Gastroesophageal sphincter (tissue), 3 donors: ENCODE measurements at regions not wholly inside any gene's neighbourhood (a gene's known extent, or its start where the extent isn't known, plus 50 kb on each side); places are given as distances from the start of the nearest gene placed in this dataset.

ENCODE experiments used
- EP300 ChIP-seq: sonication (generic); formaldehyde crosslinking; IDR thresholded peaks from one replicate; pipeline ENCODE4 v1.6.1; 2017; ENCODE audit warnings: antibody characterized with exemption, mild to moderate bottlenecking
- TF ChIP-seq, protein P1 (sequence below), 4 experiments: fragments of 200-600 bp in 2 of 4; fragments of 450-650 bp in 2 of 4; sonication (generic) in 1 of 4; IDR thresholded peaks; one replicate each; pipeline ENCODE4 v1.5.1; 2017 to 2019; ENCODE audit warnings: antibody characterized with exemption in 4 of 4, mild to moderate bottlenecking in 2 of 4, moderate library complexity in 2 of 4

DNA sequence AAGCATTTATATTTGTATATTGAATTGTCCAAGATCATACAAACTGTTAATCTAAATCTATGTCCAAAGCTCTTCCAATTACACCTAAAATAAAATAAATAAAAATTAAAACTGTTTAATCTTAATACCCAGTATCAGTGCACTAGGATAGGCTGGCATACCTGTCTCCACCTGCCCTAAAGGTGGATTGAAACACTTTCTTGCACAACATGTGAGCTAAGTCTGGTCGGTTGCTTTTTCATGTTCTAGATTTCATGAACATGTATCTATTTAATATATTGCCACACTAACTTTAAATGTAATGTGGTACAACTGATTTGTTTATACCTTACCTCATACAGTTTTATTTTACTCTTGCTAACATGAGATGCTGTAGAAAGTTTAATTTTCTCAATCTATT, 193.0 kb downstream of the VGLL3 start:
- TF ChIP-seq, protein P1, sequence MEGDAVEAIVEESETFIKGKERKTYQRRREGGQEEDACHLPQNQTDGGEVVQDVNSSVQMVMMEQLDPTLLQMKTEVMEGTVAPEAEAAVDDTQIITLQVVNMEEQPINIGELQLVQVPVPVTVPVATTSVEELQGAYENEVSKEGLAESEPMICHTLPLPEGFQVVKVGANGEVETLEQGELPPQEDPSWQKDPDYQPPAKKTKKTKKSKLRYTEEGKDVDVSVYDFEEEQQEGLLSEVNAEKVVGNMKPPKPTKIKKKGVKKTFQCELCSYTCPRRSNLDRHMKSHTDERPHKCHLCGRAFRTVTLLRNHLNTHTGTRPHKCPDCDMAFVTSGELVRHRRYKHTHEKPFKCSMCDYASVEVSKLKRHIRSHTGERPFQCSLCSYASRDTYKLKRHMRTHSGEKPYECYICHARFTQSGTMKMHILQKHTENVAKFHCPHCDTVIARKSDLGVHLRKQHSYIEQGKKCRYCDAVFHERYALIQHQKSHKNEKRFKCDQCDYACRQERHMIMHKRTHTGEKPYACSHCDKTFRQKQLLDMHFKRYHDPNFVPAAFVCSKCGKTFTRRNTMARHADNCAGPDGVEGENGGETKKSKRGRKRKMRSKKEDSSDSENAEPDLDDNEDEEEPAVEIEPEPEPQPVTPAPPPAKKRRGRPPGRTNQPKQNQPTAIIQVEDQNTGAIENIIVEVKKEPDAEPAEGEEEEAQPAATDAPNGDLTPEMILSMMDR (IDR thresholded peaks at IDR 0.05) = no peak
- TF ChIP-seq EP300 = no peak
